KMS-11 (cell line): ENCODE measurements at regions not wholly inside any gene's neighbourhood (a gene's known extent, or its start where the extent isn't known, plus 50 kb on each side); places are given as distances from the start of the nearest gene placed in this dataset.

Source experiments
- H2AFZ ChIP-seq: fragments of 200-600 bp; sonication (generic); 2 replicates; pipeline ENCODE4 v1.6.1; 2016; ENCODE audit warnings: antibody characterized with exemption, mixed run types, low read depth
- H3K27ac ChIP-seq: fragments of 200-600 bp; sonication (generic); 2 replicates; pipeline ENCODE4 v1.6.1; 2016; ENCODE audit warnings: mild to moderate bottlenecking, mixed run types
- H3K27me3 ChIP-seq: fragments of 200-600 bp; sonication (generic); 2 replicates; pipeline ENCODE4 v1.6.1; 2017; ENCODE audit warnings: mild to moderate bottlenecking, low read depth, mixed run types, moderate library complexity; ENCODE audit not compliant: insufficient read depth
- H3K36me3 ChIP-seq: fragments of 200-600 bp; sonication (generic); 2 replicates; pipeline ENCODE4 v1.6.1; 2017; ENCODE audit warnings: mild to moderate bottlenecking, mixed run types; ENCODE audit not compliant: insufficient read depth
- H3K4me1 ChIP-seq: fragments of 200-600 bp; sonication (generic); 2 replicates; pipeline ENCODE4 v1.6.1; 2016; ENCODE audit warnings: mild to moderate bottlenecking, low read depth, mixed run types; ENCODE audit not compliant: poor library complexity, severe bottlenecking
- H3K4me2 ChIP-seq: fragments of 200-600 bp; sonication (generic); 2 replicates; pipeline ENCODE4 v1.7.0; 2016; ENCODE audit warnings: mild to moderate bottlenecking, mixed run types
- H3K4me3 ChIP-seq: fragments of 200-600 bp; sonication (generic); IDR thresholded peaks from 2 replicates; pipeline ENCODE4 v1.6.1; 2017; ENCODE audit warnings: low read depth, low read length, mixed read lengths; ENCODE audit not compliant: insufficient read depth
- H3K79me2 ChIP-seq: fragments of 200-600 bp; sonication (generic); 2 replicates; pipeline ENCODE4 v1.6.1; 2016; ENCODE audit warnings: low read depth, mixed run types; ENCODE audit not compliant: insufficient read depth
- H3K9ac ChIP-seq: fragments of 200-600 bp; sonication (generic); 2 replicates; pipeline ENCODE4 v1.6.1; 2016; ENCODE audit warnings: mild to moderate bottlenecking, mixed run types
- H4K20me1 ChIP-seq: fragments of 200-600 bp; sonication (generic); 2 replicates; pipeline ENCODE4 v1.6.1; 2016; ENCODE audit warnings: mild to moderate bottlenecking, mixed run types; ENCODE audit not compliant: insufficient read depth
- CTCF ChIP-seq: fragments of 200-600 bp; sonication (generic); conservative IDR thresholded peaks from 2 replicates; pipeline ENCODE4 v1.6.1; 2017; ENCODE audit warnings: low read depth, mild to moderate bottlenecking, antibody characterized with exemption, low read length, moderate library complexity, mixed read lengths

GRCh38 chr14:97785495-97785894 is 988.3 kb downstream of the VRK1 start:
- no peak overlapping the region for H2AFZ ChIP-seq
- H3K79me2 ChIP-seq, result no peaks in the 10 kb centered on the region
- H3K9ac ChIP-seq, result no peak overlapping the region
- no peak overlapping the region for H3K4me2 ChIP-seq
- no peak overlapping the region for H3K4me3 ChIP-seq
- no peaks in the 10 kb centered on the region for H4K20me1 ChIP-seq
- no peaks in the 10 kb centered on the region for H3K36me3 ChIP-seq
- H3K27ac ChIP-seq, result no peak overlapping the region
- no peak for TF ChIP-seq CTCF
- H3K27me3 ChIP-seq, result no peaks in the 10 kb centered on the region
- H3K4me1 ChIP-seq, result peaks cover 6% of the 10 kb centered on the region

GRCh38 chr14:97788364-97788763 is 991.2 kb downstream of the VRK1 start:
- Histone ChIP-seq H3K27me3 (no peaks in the 10 kb centered on the region), H3K36me3 (no peaks in the 10 kb centered on the region), H3K4me1 (peaks cover 6% of the 10 kb centered on the region), H3K27ac (no peak overlapping the region), H4K20me1 (no peaks in the 10 kb centered on the region), H3K4me2 (no peak overlapping the region), H3K79me2 (no peaks in the 10 kb centered on the region), H3K9ac (no peak overlapping the region), H2AFZ (no peak overlapping the region), H3K4me3 (no peak overlapping the region)
- no peak for TF ChIP-seq CTCF

- no peak for TF ChIP-seq CTCF
Observed at GRCh38 chr14:97788846-97789526, 991.8 kb downstream of the VRK1 start.

GRCh38 chr14:97791072-97791471 is 993.9 kb downstream of the VRK1 start:
- H3K79me2 ChIP-seq, result no peaks in the 10 kb centered on the region
- no peak overlapping the region for H3K4me2 ChIP-seq
- H3K4me1 ChIP-seq, result no peaks in the 10 kb centered on the region
- H3K9ac ChIP-seq, result no peak overlapping the region
- H3K4me3 ChIP-seq, result no peak overlapping the region
- no peak for TF ChIP-seq CTCF
- no peak overlapping the region for H3K27ac ChIP-seq
- no peaks in the 10 kb centered on the region for H4K20me1 ChIP-seq
- no peaks in the 10 kb centered on the region for H3K27me3 ChIP-seq
- H2AFZ ChIP-seq, result no peak overlapping the region
- H3K36me3 ChIP-seq, result no peaks in the 10 kb centered on the region

More at GRCh38 chr14:97788846-97789526, 991.8 kb downstream of the VRK1 start:
- H3K4me2 ChIP-seq, result no peak overlapping the region
- H2AFZ ChIP-seq, result no peak overlapping the region
- H3K27me3 ChIP-seq, result no peaks in the 10 kb centered on the region
- no peak overlapping the region for H3K27ac ChIP-seq
- H3K79me2 ChIP-seq, result no peaks in the 10 kb centered on the region
- peaks cover 6% of the 10 kb centered on the region for H3K4me1 ChIP-seq
- H3K36me3 ChIP-seq, result no peaks in the 10 kb centered on the region
- H3K9ac ChIP-seq, result no peak overlapping the region
- H4K20me1 ChIP-seq, result no peaks in the 10 kb centered on the region
- H3K4me3 ChIP-seq, result no peak overlapping the region
